Kidney tubule cell (primary cell): ENCODE measurements at regions not wholly inside any gene's neighbourhood (a gene's known extent, or its start where the extent isn't known, plus 50 kb on each side); places are given as distances from the start of the nearest gene placed in this dataset.

Source experiments
- DNase-seq: peaks from one replicate; pipeline ENCODE4 v3.0.0-alpha.2; 2018; ENCODE audit warnings: low spot score

DNA sequence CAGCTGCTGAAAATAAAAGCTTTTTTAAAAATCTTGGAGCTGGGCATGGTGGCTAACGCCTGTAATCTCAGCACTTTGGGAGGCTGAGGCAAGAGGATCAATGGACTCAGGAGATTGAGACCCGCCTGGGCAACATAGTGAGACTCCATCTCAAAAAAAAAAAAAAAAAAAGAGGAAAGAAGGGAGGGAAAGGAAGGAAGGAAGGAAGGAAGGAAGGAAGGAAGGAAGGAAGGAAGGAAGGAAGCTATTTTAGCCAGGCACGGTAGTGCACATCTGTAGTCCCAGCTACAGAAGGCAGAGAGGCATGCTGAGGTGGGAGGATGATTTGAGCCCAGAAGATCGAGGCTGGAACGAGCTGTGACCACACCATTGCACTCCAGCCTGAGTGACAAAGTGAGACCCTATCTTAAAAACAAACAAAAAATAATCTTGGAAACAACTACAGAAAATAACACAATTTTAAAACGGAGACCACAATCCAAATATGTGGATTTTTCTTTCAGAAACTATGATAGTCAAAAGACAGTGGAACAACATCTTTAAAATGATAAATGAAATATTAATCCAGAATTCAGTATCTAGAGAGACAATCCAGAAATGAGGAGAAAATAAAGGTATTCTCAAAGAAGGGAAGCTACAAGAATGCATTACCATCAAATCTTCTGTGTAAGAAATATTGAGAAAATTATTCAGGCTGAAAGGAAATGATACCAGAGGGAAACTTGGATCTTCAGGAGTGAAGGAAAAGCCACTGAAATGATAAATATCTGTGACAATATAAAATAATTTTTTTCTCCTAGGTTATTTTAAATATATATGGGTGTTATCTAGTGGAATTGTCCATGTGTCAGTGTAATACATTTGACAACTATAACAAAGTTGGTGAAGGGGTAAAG is 182.0 kb downstream of the GPX5 start:
- no peak for DNase-seq

DNA sequence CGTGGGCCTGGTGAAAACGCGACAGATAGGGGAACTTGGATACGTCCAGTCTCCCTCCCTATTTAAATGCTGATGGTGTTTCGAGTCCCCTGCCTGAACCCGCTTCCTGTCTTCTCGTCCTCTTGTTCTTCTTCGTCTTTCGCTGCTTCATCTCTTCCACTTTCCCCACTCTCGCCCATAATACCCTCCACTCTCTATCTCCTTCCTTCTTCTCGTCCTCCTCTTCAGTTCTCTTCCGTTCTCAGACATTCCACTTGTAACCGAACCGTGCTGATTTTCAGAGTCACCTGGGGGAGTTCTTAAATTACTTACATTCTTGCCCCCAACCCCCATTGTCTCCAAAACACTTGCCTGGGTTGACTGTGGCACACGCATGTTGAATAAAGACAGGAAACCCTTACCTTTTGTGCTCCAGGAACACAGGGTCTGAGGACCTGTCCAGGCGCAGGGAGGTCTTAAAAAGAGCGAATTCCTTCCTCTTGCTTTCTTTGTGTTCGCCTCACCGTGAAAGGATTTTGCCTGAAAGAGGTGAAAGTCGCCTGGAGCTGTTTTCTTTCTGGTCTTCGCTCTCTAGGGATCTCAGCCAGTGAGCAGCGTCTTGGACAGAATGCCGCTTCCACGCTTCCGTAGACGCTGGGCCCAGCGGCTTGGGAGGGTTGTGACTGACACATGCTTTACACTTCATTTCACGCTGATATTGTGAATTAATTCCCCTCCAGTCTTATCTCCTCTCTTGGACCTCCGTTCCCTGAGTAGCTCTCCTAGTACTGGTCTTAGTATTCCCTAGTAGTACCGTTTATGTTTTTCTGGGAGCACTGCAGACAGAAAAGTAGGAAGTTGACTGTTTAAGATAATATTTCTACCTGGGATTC is 184.0 kb downstream of the GPX5 start:
- DNase-seq: peak; percentile 62

DNA sequence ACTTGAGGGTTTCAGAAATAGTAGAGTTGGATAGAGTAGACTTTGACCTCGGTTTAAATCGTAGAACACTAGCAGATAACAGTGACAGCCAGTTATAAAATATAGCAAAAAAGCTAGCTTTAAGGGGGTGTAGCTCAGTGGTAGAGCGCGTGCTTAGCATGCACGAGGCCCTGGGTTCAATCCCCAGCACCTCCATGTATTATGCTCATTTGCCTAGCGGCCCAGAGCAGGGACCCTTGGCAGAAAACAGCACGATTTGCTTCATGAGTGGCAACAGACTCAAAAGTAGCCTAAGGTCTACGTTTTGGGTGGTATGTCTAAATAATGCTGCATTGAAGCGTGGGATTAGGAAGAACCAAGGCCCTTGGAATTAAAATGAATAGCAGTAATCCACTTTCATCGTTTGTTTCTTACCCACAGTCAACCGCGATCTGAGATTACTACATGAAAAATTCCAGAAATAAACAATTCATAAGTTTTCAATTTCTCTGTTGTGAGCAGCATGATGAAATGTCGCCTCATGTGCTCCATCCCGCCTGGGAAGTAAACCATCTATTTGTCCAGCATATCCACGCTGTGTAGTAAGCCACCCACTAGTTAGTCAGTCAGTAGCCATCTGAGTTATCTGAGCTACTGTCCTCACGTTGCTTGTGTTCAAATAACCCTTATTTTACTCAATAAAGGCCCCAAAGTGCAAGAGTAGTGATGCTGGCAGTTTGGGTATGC is 184.9 kb downstream of the GPX5 start:
- peak; percentile 84 for DNase-seq

DNA sequence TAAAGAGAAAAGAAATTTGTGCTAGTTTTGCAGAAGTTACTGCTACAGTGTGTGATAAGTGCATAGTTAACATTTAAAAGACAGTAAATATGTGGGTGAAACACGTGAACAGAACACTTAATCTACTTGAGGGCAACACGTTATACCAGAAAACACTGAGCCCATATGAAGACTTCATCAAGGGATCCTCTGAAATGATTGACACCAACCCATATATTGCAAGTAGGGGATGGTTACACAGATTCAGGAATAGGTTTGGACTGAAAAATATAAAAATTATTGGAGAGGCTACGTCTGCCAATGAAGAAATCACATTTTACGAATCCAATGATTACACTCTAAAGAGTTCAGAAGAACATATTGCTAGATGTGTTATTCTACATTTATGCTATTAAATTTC is 185.6 kb downstream of the GPX5 start:
- DNase-seq: no peak

DNA sequence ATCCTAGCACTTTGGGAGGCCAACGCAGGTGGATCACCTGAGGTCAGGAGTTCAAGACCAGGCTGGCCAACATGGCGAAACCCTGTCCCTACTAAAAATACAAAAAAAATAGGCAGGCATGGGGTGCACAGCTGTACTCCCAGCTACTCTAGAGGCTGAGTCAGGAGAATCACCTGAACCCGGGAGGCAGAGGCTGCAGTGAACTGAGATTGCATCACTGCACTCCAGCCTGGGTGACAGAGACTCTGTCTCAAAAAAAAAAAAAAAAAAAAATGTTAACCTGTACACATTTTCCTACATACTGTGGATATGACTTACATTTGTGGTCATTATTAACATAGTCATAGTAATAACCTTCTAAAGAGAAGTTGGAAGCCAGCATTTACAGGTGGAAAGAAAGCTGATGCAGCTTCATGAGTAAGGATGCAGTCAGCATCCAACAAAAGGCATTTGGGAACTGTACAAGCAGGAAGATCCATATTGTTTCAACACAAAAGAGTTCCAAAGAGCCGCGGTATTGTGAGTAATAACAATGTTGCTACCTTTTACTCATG is 186.2 kb downstream of the GPX5 start:
- peak; percentile 13 for DNase-seq

DNA sequence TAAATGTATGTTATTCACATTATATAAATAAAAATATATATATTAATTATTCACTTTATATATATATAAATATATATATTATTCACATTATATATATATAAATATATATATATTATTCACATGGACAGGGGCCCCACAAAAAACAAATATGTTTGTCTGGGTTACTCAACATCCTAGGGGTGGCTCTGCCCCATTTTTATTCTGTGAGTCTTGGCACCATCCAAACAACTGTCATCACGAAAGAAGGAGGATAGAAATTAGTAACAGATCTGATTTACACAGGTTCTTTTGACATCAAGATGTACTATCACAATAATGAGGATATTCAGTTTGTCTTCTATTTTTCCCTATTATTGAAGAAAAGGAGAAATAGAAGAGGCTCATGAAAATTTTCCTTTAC is 187.3 kb downstream of the GPX5 start:
- DNase-seq: no peak

DNA sequence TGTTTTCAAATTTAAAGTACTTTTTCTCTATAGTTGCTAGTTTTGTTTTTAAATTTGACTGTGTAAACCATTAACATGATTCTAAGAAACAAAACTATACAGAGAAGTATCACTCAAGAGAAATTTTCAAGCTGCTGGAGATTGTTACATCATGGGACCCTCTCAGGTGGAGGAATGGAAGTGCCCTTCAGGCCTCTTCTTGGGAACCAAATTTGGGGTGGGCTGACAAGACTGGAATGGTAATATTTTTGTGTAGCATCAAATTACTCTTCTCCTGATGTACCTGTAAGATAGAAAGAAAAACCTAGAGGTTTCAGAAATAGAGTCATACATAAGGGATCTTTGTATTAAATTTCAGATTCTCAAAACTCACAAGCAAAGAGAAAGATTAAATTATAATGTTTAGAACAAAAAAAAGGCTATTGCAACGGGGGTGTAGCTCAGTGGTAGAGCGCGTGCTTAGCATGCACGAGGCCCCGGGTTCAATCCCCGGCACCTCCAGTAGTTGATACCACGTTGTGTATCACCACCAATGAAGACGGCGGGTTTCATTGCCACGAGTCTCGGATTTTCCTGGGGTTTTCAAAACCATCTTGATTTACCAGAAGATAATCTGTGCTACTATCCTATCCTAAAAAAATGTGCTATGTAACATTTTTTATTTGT is 193.7 kb downstream of the GPX5 start:
- peak; percentile 73 for DNase-seq

DNA sequence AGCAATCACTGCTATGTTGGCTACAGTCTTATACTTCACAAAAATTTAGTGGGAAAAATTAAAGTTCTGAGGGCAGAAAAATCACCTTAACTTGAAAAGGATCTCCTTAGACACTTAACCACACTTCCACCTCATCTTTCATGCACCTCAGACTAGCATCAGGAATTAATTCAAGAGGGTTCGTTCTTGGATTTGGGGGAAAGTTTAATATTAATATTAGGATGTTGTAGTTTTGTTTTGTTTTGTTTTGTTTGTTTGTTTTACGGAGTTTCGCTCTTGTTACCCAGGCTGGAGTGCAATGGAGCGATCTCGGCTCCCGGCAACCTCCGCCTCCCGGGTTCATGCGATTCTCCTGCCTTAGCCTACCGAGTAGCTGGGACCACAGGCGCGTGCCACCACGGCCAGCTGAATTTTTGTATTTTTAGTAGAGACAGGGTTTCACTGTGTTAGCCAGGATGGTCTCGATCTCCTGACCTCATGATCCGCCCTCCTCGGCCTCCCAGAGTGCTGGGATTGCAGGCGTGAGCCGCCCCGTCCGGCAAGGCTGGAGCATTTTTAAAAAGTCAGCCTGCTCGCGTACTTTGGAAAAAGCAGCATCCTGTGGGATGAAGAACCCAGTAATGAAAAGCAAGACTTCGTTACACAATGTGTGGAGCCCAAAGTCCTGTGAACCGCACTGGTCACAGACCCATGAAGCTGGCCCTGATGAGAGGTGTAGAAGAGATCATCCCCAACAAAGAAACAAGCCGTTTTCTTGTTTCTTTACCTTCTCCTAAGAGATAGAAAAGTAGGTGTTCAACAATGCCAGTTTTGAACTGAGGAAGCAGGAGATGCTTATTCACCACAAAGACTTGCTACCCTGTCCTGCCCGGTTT is 194.9 kb downstream of the GPX5 start:
- DNase-seq: no peak

DNA sequence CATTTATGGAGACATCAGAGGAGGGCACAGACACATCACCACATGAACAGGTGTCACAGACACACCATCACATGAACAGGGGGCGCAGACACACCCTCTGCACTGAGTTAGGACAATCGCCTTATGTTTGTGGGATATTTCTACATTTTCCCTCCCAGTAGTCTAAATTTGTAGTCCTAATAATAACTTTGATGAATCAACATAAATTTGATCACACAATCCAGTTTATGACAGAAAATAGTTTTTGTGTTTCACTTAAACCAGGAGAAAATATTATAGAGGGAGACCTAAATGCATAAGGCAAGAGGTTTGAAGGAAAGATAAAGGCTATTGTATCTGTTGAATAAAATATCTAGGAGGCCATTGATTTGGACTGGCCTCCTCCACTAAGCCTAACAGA is 195.7 kb downstream of the GPX5 start:
- no peak for DNase-seq

DNA sequence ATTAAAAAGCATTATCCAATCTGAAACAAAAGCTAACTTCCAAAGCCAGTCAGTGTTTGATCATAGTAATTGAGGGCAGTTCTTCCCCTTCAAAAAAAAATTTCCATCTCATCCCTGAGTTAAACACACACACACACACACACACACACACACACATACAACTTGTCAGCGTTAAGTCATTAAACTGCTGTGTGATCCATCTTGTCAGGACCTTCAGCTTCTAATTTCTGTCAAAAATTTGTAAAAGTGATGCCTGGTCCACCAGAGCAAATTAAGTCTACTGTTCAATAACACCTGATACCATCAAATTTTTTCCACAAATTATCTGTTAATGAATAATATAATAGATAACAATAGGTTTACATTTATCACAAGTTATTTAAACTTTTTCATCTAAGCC is 198.7 kb downstream of the GPX5 start:
- no peak for DNase-seq

DNA sequence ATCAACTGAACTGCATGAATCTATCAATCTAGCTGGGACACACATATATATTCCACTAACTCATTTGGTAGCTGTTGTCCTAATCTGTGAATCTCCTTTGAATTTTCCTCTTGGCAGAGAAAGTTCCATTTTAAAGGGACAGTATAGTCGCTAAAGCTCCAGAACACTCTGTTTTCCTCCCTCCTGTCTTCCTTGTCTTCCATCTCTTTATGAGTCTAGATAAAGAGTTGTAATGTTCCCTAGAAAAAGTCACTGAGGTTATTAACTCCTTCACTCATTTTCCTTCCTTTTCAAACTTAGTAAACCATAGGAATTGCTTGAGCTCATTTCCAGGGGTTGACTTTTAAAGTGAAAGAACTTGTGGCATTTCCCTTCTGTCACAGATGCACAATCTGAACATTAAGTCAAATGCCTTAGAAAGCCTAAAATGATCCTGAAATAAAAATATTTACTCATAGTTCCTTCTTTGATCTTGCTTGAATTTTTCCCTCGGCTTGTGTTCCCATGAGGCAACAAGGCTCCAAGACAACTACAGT is 198.4 kb downstream of the TRIM27 start:
- DNase-seq: no peak

DNA sequence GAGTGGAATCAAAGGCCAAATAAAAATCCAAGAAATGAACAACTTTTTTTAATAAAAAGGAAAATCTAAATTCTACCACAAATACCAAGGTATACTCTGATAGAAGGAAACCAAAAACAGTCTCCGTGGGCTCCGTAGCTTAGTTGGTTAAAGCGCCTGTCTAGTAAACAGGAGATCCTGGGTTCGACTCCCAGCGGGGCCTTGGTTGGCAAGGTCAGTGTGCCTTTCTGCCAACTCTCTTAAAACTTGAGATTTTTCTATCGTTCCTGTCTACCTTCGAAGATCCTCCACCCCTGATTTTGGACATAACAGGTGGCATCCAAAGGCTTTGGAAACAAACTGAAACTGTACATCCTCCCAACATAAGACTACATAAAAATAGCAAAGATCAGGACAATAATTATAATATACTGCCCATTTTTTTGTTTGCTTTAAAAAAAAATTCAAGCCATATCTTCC is 197.9 kb downstream of the TRIM27 start:
- DNase-seq: peak; percentile 78

DNA sequence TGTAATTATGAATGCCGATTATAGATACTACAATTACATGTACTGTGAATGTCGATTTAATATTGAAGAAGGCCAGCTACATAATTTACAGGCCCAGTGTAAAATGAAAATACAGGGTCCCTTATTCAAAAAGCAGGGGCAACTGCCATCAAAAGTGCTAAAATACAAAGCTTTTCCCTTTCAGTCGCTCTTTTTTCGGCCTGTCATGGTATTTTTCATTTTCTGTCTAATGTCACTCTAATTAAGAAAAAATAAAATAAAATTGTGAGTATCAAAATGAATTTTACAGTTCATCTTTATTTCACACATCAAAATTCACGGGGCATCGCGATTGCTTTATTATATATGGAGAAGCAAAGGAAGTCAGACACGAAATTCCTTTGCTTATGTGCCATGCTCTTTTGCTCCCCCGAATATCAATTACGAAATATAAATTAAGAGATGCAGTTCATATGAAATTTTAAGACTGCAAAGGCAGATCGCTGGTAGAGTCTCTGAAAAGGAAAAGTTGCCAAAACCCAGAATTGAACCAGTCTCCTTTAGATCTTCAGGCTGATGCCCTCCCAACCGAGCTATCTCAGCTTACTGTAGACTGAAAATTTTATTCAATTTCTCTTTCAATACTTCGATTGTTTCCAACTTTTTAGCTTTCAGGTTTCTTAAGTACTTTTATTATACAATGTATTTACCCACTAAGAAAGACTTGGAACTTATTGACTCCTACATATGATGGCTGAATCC is 197.0 kb downstream of the TRIM27 start:
- no peak for DNase-seq

DNA sequence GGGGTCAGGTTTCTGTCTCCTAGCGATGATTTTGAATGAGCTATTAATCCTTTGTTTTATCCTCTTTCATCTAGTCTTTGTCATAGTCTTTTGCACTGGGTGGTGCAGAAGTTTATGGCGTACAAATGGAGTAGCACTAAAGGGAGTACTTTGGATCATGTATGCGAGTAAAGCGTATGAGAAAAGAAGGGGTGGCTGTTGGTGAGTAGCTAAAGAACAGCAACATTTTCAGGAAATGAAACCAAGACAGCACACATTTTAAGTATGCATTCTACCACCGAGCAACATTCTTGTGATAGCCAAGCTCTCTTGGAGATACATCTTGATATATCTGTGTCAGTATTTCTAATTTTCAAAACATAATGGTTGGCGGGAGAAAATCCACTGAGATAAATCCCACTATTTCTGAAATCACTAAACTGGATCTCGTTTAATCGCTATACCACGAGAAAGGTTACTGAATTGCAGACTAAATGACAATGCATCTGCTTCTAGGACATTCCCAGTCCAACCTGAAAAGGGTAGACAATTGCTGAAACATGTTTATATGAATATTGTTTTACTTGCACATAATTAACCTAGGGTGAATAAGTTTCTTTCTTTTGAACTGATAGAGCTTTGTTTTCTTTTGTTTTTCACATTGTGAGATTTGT is 196.1 kb downstream of the TRIM27 start:
- DNase-seq: no peak

DNA sequence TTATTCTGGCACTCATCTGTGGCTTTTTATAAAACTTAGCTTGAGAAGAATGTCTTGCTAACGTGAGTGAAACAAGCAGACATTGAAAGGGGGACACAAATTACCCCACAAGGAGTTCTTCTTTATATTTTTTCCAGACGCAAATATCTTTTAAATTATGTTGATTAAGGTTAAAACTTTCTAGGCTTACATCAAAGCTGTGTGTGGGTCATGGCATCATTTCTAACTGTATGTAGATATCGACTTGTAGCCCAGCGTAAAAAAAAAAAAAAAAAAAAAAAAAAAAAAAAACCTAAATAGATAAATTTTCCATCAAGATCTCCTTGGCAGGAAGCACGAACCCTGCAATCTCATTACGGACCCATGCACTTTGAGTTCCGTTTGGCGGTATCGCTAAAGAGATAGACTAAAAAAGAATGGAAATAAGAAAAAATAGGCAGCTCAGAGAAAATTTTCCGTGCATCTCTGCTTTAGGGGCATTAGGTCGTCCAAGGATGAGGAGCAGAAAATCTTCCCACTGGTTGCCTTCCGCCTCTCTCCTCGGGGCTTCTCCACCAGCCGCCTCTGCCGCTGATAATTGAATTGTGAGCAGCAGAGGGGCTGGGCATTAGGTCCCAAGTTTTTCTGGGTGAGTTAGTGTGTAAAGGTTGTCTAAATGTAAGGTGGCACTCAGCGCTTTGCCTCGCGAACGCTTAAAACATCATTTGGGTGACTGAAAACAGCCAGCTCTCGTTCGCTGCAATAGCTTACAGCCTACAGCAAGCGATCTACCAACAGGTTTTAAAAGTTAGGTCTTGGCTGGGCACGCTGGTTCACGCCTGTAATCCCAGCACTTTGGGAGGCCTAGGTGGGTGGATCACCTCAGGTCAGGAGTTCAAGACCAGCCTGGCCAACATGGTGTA is 194.0 kb downstream of the TRIM27 start:
- no peak for DNase-seq

DNA sequence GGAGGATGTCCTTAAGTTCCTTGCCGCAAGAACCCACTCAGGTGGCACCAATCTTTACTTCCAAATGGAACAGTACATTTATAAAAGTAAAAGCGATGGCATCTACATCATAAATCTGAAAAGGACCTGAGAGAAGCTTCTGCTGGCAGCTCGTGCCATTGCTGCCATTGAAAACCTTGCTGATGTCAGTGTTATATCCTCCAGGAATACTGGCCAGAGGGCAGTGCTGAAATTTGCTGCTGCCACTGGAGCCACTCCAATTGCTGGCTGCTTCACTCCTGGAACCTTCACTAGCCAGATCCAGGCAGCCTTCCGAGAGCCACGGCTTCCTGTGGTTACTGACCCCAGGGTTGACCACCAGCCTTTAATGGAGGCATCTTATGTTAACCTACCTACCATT is 191.7 kb downstream of the TRIM27 start:
- no peak for DNase-seq

DNA sequence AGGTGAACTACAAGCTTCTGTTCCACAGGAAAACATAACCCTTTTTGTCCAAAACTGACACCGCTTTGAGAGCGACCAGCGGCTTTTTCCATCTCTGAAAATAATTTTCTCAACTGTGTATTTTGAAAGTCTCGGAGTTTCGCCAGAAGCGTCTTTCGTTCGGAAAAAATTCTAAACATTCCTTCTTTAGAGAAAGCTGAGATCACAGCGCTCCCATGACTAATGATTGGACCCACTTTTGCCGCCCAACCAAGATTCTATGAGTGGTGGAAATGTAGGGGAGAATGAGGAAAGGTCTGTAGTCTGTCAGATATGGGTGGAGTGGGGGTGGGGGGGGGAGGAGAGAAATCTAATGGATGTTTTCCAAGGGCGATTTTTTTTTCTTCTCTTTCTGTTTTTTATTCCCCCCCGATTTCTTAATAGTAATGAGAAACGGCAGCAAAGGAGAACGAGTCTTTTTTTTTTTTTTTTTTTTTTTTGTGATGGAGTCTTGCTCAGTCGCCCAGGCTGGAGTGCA is 189.3 kb downstream of the TRIM27 start:
- no peak for DNase-seq

DNA sequence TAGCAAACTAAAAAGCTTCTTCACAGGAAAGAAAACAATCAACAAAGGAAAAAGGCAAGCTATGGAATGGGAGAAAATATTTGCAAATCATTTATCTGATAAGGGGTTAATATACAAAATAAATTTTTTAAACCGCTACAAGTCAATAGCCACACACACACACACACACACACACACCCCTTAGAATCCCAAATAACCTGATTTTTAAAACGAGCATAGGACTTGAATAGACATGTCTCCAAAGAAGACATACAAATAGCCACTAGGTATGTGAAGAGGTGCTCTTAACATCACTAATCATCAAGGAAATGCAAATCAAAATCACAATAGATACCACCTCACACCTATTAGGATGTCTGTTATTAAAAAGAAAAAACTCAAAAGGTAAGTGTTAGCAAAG is 187.7 kb downstream of the TRIM27 start:
- DNase-seq: no peak
